ENCODE measurements at regions not wholly inside any gene's neighbourhood (a gene's known extent, or its start where the extent isn't known, plus 50 kb on each side); places are given as distances from the start of the nearest gene placed in this dataset.
"Not testable (repeated sequence)": the region's sequence is repeated elsewhere in the genome, so short reads cannot be mapped to it uniquely, and the experiment has no call there.

- DNase-seq (ENCODE audit: low spot score) = no peak
These were observed 273.3 kb downstream of the NSUN3 start for GRCh38 chr3:94336046-94336753.

DNA sequence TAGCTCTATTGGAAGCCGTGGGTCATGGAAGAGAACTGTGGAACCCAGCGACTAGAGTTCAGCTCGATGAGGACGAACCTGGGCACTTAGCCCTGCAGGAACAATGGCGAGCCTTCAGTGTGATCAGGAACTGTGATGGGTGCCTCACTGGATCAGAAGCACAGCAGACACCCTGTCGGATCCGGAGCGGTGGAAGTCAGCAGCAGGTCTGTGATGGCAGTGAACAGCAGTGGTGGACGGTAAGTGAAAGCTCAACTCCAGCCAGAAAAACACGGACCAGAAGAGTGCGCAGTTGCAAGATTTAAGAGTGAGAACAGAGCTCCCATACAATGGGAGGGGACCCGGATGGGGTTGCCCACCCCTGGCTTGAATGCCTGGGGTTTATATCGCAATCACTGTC, 282.2 kb downstream of the NSUN3 start:
- no peak for DNase-seq (ENCODE audit: low spot score)

DNA sequence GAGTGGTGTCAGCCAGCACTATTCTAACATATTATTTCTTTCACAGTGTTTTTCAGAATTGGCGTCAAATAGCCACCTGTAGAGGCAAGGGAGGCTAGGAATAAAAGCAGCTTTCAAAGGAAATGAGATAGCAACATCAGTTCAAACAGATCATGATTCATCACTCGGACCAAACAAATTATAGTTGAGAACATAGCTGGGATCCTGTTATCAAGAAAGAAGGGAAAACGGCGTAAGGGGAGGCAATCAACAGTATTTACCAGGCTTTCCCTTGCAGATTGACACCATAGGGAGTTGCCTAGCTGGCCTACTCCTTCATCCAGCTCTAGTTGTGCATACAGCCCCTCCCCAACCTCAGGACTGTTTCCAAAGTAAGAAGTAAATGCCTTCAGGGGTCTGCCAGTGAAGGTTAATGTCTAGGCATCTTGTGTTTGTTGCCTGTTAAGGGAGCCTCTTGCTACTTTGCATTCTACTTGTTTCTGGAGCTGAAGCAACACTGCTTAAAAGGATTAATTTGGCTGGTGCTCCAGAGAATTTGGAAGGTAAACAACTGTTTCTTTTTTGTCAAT, 286.5 kb downstream of the NSUN3 start:
- DNase-seq (ENCODE audit: low spot score) = no peak

DNA sequence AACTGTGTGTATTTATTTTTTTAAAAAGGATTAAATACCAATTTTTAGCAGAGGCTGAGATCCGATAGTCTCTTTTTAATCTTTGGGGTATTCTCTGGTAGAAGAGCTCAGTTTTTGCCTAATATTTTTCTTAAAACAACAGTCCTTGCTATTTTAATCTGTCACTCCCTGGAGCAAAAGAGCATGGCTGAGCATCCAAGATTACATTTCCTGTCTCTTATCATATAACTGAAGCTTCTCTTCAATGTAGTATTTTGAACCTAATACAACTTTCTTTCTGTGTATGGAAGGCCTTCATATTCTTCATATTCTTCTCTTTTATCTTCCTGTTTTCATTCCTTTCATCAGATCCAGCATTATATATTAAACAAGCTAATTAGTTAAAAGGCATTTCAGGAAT, 293.7 kb downstream of the NSUN3 start:
- no peak for DNase-seq (ENCODE audit: low spot score)

DNA sequence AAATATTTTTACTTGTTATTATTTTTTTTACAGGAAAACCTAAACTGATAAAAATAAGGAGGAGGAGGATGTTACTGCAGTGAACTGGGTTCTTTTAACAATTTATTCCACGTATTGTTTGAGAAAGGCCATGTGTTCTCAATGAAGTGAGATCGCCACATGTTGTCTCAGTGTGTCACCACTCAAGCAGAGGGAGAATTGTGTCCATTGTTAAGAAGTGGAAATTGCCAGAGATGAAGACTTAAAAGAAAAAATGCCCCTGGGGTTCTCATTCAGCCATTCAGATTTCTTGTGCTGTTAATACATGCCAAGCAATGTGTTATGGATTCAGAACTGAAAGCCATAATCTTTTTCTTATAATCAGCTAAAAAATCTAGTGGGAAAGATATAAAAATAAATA, 297.1 kb downstream of the NSUN3 start:
- DNase-seq (ENCODE audit: low spot score) = no peak

- DNase-seq (ENCODE audit: low spot score) = no peak
These were observed 298.1 kb downstream of the NSUN3 start for GRCh38 chr3:94360987-94361386.

- no peak for DNase-seq (ENCODE audit: low spot score)
These were observed 299.5 kb downstream of the NSUN3 start for GRCh38 chr3:94362393-94362792.

DNA sequence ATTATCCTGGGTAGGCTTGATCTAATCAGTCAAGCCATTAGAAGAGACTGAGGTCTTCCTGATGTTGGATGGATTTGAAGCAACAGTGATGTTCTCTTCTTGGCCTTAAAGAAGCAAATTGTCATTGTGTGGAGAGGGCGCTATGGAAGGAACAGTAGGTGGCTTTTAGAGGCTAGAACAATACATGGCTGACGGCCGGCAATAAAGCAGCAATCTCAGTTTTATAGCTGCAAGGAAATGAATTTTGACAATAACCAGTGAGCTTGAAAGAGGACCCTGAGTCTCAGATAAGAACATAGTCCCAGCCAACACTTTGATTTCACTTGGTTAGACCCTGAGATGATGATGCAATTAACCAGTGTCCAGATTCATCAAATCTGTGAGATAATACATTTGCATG, 302.1 kb downstream of the NSUN3 start:
- DNase-seq (ENCODE audit: low spot score) = no peak

DNA sequence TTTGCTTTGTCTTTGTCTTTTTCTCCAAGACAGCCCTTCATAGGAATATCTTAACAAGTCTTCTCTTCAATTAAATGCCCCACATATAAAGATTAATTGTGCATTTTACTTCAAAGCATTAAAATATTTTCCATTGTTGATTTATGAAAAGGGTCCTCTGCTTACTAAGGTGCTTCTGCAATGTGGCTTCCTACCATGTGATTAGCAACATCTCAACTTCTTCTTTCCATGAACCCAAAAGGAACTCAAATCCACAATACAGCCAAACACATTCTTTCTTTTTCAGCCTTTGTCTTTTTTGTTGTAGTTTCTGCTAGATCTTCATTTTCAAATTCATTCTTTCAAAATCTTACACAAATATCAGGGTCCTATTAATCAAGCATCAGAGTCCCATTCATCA, 309.2 kb downstream of the NSUN3 start:
- no peak for DNase-seq (ENCODE audit: low spot score)

DNA sequence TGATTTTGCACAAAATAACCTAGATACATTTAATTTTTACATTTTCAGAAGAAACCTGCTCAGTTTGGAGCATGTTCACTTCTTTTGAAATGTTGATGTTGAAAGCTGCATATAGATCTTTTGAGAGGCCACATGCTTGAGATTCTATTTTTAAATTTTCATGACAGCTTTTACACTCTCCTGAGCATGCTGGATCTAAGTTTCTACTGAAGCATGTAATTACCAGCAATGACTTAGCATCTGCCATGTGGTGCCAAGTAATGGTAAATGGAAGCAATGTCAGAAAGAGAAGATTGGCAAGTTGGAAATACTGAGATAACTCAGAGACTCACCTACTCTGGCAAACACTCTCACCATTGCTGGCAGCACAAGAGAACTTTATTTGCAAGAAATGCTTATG, 310.6 kb downstream of the NSUN3 start:
- no peak for DNase-seq (ENCODE audit: low spot score)

DNA sequence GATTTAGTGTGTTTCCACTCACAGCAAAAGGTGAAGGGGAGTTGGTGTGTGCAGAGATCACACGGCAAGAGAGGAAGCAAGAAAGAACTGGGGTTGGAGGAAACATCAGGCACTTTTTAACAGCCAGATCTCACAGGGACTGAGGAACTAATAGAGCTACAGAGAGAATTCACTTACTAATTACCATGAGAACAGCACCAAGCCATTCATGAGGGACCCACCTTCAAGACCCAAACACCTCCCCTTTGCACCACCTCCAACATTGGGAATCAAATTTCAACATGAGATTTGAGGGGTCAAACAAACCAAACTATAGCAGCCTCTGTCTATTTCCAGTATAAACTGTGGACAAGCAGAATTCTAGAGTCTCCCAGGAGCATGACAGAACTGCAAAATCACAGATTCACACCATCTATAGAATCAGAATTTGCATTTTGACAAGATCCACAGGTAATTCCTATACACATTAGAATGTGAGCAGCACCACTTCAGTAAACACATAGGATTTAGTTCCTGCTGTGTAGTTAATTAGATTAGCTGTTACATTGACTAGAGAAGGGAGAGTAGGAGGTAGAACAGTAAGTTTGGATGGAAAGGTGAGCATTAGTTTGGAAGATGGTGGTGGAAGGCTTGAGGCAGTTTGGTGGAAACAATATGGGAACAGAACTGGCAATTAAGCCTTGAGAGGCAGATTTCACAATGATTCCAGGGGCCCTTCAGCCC, 311.7 kb downstream of the NSUN3 start:
- DNase-seq (ENCODE audit: low spot score) = no peak

DNA sequence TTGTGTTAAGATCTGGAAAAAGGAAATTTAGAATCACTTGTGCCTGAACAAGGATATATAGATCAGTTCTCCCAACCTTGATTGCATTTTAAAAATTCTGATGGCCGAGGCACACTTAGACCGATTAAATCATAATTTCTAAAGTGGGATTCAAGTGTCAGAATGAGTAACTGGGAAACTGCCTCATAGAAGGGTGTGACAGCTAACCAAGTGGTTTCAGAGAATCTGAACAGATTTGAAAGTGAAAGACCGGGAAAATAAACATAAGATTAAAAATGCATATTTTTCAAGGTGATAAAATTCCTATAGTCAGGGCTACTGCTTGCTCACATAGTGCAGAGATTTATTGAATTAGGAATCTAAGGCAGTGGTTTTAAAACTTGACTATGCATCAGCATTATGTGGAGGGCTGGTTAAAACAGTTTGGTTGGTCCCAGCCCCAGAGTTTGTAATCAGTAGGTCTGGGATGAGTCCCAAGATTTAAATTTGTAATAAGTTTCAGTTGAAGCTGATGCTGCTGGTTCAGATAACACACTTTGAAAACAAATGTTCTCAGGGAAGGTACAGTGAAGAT, 314.3 kb downstream of the NSUN3 start:
- DNase-seq (ENCODE audit: low spot score) = not testable (repeated sequence)

GRCh38 chr3:94377863-94378262, 315.0 kb downstream of the NSUN3 start:
- not testable (repeated sequence) for DNase-seq (ENCODE audit: low spot score)

- DNase-seq (ENCODE audit: low spot score) = no peak
These were observed 315.5 kb downstream of the NSUN3 start for GRCh38 chr3:94378322-94378721.

DNA sequence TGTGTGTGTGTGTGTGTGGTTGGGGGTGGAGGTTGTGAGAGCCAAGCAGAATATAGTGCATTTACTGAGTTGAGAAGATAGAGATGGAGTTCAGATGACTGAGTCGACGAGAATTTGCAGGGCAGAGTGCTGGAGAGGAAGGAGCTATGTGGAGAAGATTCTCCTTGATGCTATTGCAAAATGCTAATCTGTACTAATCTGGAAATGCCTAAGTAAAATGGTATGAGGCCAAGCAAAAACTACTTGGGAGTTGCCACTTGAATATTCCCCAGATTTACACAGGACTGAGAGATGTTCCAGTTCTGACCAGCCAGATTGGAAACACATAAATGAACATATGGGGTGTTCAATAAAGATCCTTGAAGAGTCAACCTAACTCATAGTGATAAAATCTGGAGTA, 316.4 kb downstream of the NSUN3 start:
- no peak for DNase-seq (ENCODE audit: low spot score)

GRCh38 chr3:94394885-94395284, 332.0 kb downstream of the NSUN3 start:
- no peak for DNase-seq (ENCODE audit: low spot score)

- DNase-seq (ENCODE audit: low spot score) = no peak
These were observed 333.0 kb downstream of the NSUN3 start for GRCh38 chr3:94395851-94396250.

DNA sequence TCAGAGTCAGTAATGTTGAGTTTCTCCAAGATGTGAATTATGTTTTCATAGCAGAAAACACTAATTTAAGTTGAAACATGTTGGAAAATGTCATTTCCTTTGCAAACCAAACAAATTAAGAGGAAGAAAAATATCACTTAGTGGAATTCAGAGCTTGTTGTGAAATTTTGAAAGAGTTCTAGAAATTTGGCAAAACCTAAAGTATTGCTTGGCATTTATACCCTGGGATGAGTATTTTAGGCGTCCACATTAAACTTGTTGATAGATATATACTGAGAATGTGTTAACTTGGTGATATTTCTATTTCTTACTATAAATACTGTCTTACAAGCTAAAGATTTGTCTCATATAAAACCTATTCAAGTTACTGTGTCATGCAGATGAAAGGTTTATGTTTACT, 335.2 kb downstream of the NSUN3 start:
- DNase-seq (ENCODE audit: low spot score) = no peak

DNA sequence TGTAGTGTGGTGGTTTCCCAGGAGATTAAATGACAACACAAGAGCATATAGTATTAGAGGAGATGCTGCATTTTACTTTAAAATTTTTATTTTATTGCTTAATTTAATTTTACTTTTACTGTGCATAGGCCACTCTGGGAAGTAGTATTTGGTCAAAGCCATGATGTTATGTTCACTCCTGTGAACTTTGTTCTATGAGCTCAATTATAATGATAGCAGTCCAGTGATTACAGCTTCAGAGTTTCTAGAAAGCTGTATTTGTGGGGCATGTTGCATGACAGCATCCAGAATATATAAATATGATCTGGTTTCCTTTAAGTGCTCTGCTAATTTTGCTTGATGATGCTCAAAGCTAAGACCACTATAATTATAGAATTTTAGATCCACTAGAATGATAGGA, 338.6 kb downstream of the NSUN3 start:
- no peak for DNase-seq (ENCODE audit: low spot score)

DNA sequence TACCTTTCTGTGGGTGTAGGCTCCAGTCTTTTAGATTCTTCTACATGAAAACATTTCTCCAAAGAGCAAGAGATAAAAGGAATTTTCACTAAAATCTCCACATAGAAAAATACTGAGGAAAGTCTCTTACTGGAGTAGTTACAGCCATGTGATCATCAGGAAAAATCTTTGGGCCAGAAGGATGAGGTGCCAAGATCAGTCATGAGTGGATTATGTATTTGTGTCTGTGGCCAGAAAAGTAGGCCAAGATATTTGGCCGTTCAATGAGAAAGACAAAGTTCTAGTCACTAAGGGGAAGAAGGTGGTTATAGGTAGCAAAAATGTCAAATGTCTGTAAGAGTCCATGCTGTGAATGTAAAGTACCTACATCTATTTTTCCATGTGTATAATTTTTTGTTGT, 339.3 kb downstream of the NSUN3 start:
- no peak for DNase-seq (ENCODE audit: low spot score)

GRCh38 chr3:94405258-94406035, 342.6 kb downstream of the NSUN3 start:
- no peak for DNase-seq (ENCODE audit: low spot score)

DNA sequence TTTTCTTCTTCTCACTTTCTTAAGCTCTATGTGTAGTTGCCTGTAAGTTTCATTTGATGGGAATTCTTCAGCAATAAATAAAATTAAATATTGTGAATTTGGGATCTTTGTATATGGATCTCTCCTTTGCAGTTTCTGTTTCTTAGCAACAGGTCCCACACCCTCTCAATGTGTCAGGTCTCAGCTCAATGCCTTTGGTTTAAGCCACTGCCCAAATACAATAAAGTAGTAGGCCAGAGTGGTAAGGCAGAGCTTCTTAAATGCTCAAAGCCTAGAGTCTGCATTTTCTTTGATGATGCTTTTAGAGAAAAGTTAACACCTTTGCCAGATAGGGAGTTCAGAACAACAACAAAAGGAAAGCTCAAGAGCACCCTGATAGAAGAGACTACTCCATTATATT, 343.7 kb downstream of the NSUN3 start:
- no peak for DNase-seq (ENCODE audit: low spot score)
